Kidney (tissue), 13 donors: ENCODE measurements at regions not wholly inside any gene's neighbourhood (a gene's known extent, or its start where the extent isn't known, plus 50 kb on each side); places are given as distances from the start of the nearest gene placed in this dataset.

Source experiments
- DNase-seq, 5 donors: peaks; one replicate each; pipeline ENCODE4 v3.0.0-alpha.2; 2013 to 2020
- FAIRE-seq: peaks from 2 replicates; lab custom pipeline; 2012; peaks lifted over from hg19 to GRCh38; lab: Jason Lieb, UNC
- H3K27ac ChIP-seq, 2 donors: one replicate each; pipeline ENCODE4 v1.7.0; 2013; ENCODE audit warnings: low read depth in 2 of 2, low read length in 2 of 2, inconsistent platforms in 1 of 2
- H3K27me3 ChIP-seq: one replicate; pipeline ENCODE4 v1.7.1; 2013; ENCODE audit warnings: low read length, inconsistent platforms; ENCODE audit not compliant: control insufficient read depth, insufficient read depth
- H3K36me3 ChIP-seq, 3 donors: one replicate each; pipeline versions ENCODE4 v1.7.0 to v1.7.1; 2013; ENCODE audit warnings: low read length in 3 of 3, control low read depth in 1 of 3, inconsistent platforms in 1 of 3; ENCODE audit not compliant: insufficient read depth in 3 of 3, control insufficient read depth in 2 of 3
- H3K4me1 ChIP-seq, 3 donors: one replicate each; pipeline versions ENCODE4 v1.7.0 to v1.7.1; 2013; ENCODE audit warnings: low read length in 3 of 3, inconsistent platforms in 1 of 3, low read depth in 1 of 3; ENCODE audit not compliant: control insufficient read depth in 2 of 3, insufficient read depth in 2 of 3
- H3K4me3 ChIP-seq, 3 donors: one replicate each; pipeline versions ENCODE4 v1.7.0 to v1.8.1; 2013; ENCODE audit warnings: low read length in 3 of 3, control low read depth in 1 of 3, inconsistent platforms in 1 of 3
- H3K9ac ChIP-seq, 3 donors: one replicate each; pipeline versions ENCODE4 v1.7.0 to v1.7.1; 2013; ENCODE audit warnings: low read length in 3 of 3, control low read depth in 1 of 3, inconsistent platforms in 1 of 3
- H3K9me3 ChIP-seq, 3 donors: one replicate each; pipeline versions ENCODE4 v1.7.0 to v1.7.1; 2013; ENCODE audit warnings: low read length in 3 of 3, control low read depth in 1 of 3, inconsistent platforms in 1 of 3; ENCODE audit not compliant: control insufficient read depth in 2 of 3, insufficient read depth in 1 of 3
- intact Hi-C: fragments of 100-400 bp; cut with DNase I; formaldehyde crosslinking; loops from one replicate; pipeline ENCODE4 v1.11.1; 2022
- TF ChIP-seq, protein P1 (sequence below): IDR thresholded peaks from 3 replicates; pipeline ENCODE4 v1.5.1; 2012; ENCODE audit warnings: mild to moderate bottlenecking, moderate library complexity, borderline replicate concordance; ENCODE audit not compliant: insufficient read depth; ENCODE audit errors: extremely low read depth
- donor health status: control.
- donor health status: control.
- donor health status: control.
- donor health status: control.
- donor health status: control.
- donor health status: DM: yes; HTN: yes; CAD: no.
- donor health status: Normal renal cell carcinoma (clear cell type).

DNA sequence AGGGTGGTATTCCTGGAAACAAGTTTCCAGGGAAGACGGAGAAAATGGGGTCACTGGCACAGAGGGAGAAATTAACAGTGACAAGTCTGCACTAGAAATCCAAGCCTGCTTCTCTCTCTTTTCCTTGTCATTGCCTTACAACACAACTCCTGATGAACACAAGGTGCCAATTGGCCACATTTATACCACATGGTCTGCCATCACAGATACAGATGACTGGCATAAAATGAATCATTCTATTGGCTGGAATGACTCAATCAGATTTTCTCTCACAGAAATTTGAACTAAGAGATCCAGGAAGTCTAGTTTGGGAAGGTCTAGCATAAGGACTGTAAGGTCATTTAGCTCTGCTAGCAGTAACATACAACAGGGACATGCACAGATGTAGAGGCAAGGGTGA, 190.3 kb downstream of the LINC00237 start:
- no peak overlapping the region for H3K27ac ChIP-seq
- H3K9ac ChIP-seq: no peak overlapping the region
- no peaks in the 10 kb centered on the region for H3K27me3 ChIP-seq
- H3K4me1 ChIP-seq: no peaks in the 10 kb centered on the region
- no peak for FAIRE-seq
- TF ChIP-seq, protein P1, sequence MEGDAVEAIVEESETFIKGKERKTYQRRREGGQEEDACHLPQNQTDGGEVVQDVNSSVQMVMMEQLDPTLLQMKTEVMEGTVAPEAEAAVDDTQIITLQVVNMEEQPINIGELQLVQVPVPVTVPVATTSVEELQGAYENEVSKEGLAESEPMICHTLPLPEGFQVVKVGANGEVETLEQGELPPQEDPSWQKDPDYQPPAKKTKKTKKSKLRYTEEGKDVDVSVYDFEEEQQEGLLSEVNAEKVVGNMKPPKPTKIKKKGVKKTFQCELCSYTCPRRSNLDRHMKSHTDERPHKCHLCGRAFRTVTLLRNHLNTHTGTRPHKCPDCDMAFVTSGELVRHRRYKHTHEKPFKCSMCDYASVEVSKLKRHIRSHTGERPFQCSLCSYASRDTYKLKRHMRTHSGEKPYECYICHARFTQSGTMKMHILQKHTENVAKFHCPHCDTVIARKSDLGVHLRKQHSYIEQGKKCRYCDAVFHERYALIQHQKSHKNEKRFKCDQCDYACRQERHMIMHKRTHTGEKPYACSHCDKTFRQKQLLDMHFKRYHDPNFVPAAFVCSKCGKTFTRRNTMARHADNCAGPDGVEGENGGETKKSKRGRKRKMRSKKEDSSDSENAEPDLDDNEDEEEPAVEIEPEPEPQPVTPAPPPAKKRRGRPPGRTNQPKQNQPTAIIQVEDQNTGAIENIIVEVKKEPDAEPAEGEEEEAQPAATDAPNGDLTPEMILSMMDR: no peak
- H3K36me3 ChIP-seq: no peaks in the 10 kb centered on the region
- H3K4me3 ChIP-seq: no peak overlapping the region
- DNase-seq: no peak
- H3K9me3 ChIP-seq: peaks cover 0 to 6% (median 3%) of the 10 kb centered on the region in 3 donors
- intact Hi-C loops: no loop called here

DNA sequence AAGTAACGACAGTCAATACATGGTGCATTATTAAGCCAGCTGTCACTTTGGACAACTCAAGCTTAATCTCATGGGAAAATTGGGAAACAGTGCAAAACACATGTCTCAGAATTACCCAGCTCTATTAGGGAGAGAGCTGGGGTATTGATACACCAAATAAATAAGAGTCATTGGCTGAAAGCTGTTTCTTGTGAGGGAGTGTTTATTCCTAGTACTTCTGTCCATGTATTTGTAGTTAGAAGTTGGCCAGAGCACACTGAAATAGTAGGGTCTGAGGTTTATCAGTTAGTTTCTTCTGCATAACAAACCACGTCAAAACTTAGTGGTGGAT, 192.0 kb upstream of the RALGAPA2 start:
- no peak for DNase-seq
- no peak overlapping the region for H3K9ac ChIP-seq
- no peak for FAIRE-seq
- no peaks in the 10 kb centered on the region for H3K27me3 ChIP-seq
- no peaks in the 10 kb centered on the region for H3K36me3 ChIP-seq
- intact Hi-C loops: no loop called here
- TF ChIP-seq, protein P1: no peak
- H3K9me3 ChIP-seq: peaks cover 0 to 2% (median 0%) of the 10 kb centered on the region in 3 donors
- H3K27ac ChIP-seq: no peak overlapping the region
- no peaks in the 10 kb centered on the region for H3K4me1 ChIP-seq
- H3K4me3 ChIP-seq: no peak overlapping the region

DNA sequence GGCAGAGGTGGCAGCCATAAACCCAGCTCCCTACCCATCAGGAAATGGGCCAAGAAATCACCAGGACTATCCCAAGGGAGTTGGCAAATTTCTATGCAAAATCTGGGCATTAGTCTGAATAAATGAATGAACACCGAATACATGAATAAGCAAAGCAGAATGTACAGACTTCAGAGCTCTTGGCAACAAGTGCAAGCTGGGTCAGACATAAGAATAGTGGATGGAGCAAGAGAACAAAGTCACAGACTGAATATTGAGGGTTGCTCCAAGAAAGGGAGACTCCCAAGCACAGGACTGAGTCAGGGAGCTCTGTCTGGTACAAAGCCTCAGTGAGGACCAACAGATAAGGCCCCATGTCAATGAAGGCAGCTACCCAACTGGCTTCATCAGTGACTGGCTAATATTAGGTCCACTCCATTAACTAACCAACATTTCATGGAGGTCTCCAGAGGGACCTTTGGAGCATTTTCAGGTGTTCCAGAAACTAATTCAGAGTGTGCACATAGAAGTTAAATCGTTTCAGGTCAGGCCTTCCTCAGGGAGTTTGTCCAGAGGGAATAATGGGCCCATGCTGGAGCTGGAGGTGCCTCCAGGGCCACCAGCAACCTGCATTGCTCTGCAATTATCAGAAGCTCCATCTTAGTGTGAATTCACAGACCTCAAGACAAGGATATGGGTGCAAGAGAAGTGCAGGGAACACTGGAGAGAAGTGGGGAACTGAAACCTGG, 191.5 kb upstream of the RALGAPA2 start:
- no peak overlapping the region for H3K4me3 ChIP-seq
- intact Hi-C loops: no loop called here
- H3K27me3 ChIP-seq: no peaks in the 10 kb centered on the region
- no peak for DNase-seq
- FAIRE-seq: no peak
- H3K36me3 ChIP-seq: no peaks in the 10 kb centered on the region
- H3K9me3 ChIP-seq: peaks cover 0 to 2% (median 0%) of the 10 kb centered on the region in 3 donors
- no peak overlapping the region for H3K9ac ChIP-seq
- H3K27ac ChIP-seq: no peak overlapping the region
- TF ChIP-seq, protein P1: no peak
- H3K4me1 ChIP-seq: no peaks in the 10 kb centered on the region

DNA sequence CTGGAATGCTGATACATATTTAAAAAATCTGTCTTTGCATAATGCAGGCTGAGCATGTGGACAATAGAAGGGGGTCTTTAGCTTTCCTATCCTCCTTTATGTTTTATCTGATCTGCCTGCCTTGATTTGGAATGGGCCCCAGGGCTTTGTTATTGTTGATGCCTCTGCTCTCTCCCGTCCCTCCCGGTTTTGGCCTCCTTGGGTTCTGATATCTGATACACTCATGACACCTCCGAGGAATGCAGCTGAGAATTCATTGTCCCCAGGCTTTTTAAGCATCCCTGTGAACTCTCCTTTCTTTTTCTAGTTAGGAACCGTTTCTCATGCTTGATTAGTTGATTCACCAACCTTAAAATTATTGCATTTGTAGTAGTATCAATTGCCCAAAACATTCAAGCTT, 185.5 kb upstream of the RALGAPA2 start:
- no peak overlapping the region for H3K27ac ChIP-seq
- FAIRE-seq: no peak
- no peaks in the 10 kb centered on the region for H3K4me1 ChIP-seq
- no peaks in the 10 kb centered on the region for H3K36me3 ChIP-seq
- intact Hi-C loops: no loop called here
- no peak overlapping the region for H3K4me3 ChIP-seq
- H3K27me3 ChIP-seq: no peaks in the 10 kb centered on the region
- H3K9me3 ChIP-seq: peaks cover 0 to 2% (median 0%) of the 10 kb centered on the region in 3 donors
- DNase-seq: peak in 3 of 5 donors; percentile 57 to 67 (median 61)
- no peak overlapping the region for H3K9ac ChIP-seq
- TF ChIP-seq, protein P1: no peak
